A673 (cell line): ENCODE measurements at regions not wholly inside any gene's neighbourhood (a gene's known extent, or its start where the extent isn't known, plus 50 kb on each side); places are given as distances from the start of the nearest gene placed in this dataset.

Experiments
- BruUV-seq: library from RNA; stranded (reverse); fragments of 400-500 nt; replicated peaks from 2 replicates; lab custom pipeline; 2021; lab: Mats Ljungman, UMichigan
- CTCF ChIA-PET: fragments of 300-600 bp; sonication (Branson Sonifier 250); formaldehyde crosslinking; loops from one replicate; lab custom pipeline; 2022; ENCODE audit warnings: antibody characterized with exemption; lab: Charles Lee
- POLR2A ChIA-PET: fragments of 300-600 bp; sonication (Branson Sonifier 250); formaldehyde crosslinking; loops from one replicate; lab custom pipeline; 2022; ENCODE audit warnings: antibody characterized with exemption; ENCODE audit not compliant: low non-redundant PET; lab: Charles Lee
- DNase-seq: peaks from one replicate; pipeline ENCODE4 v3.0.0-alpha.2; 2015; ENCODE audit warnings: low spot score
- H3K27ac ChIP-seq: fragments of 200-600 bp; sonication (generic); 2 replicates; pipeline ENCODE4 v1.5.1; 2016; ENCODE audit warnings: mixed run types, low read depth, mild to moderate bottlenecking, mixed read lengths, antibody characterized with exemption, low read length; ENCODE audit not compliant: poor library complexity, severe bottlenecking
- H3K27me3 ChIP-seq: fragments of 200-600 bp; sonication (generic); replicated peaks from 2 replicates; pipeline ENCODE4 v1.6.1; 2017; ENCODE audit warnings: mixed run types, low read depth, mild to moderate bottlenecking, mixed read lengths, antibody characterized with exemption, low read length; ENCODE audit not compliant: insufficient read depth, poor library complexity
- H3K36me3 ChIP-seq: fragments of 200-600 bp; sonication (generic); 2 replicates; pipeline ENCODE4 v1.6.1; 2016; ENCODE audit warnings: mixed run types, mild to moderate bottlenecking, mixed read lengths, antibody characterized with exemption, low read length; ENCODE audit not compliant: insufficient read depth, poor library complexity, severe bottlenecking
- H3K4me1 ChIP-seq: fragments of 200-600 bp; sonication (generic); 2 replicates; pipeline ENCODE4 v1.6.1; 2017; ENCODE audit warnings: mixed run types, mild to moderate bottlenecking, mixed read lengths, antibody characterized with exemption, low read length; ENCODE audit not compliant: insufficient read depth, poor library complexity, severe bottlenecking
- H3K4me3 ChIP-seq: fragments of 200-600 bp; sonication (generic); 2 replicates; pipeline ENCODE4 v1.5.1; 2016; ENCODE audit warnings: low read depth, mixed run types, mild to moderate bottlenecking, mixed read lengths, low read length; ENCODE audit not compliant: poor library complexity, severe bottlenecking
- H3K9me3 ChIP-seq: fragments of 200-600 bp; sonication (generic); 2 replicates; pipeline ENCODE4 v1.6.1; 2016; ENCODE audit warnings: mixed run types, low read depth, mild to moderate bottlenecking, mixed read lengths, antibody characterized with exemption, low read length; ENCODE audit not compliant: poor library complexity, severe bottlenecking
- CTCF ChIP-seq: fragments of 300-800, 200-600 bp; sonication (generic); conservative IDR thresholded peaks from 2 replicates; pipeline ENCODE4 v1.5.1; 2017; ENCODE audit warnings: low read depth, mild to moderate bottlenecking, antibody characterized with exemption, low read length, moderate library complexity, mixed read lengths
- EZH2 ChIP-seq: fragments of 200-600 bp; sonication (generic); IDR thresholded peaks from 2 replicates; pipeline ENCODE4 v1.6.1; 2017; ENCODE audit warnings: borderline replicate concordance, low read depth, mild to moderate bottlenecking, mixed read lengths, antibody characterized with exemption, low read length; ENCODE audit not compliant: poor library complexity, severe bottlenecking
- intact Hi-C: fragments of 100-400 bp; cut with micrococcal nuclease; formaldehyde crosslinking; loops from one replicate; pipeline ENCODE4 v1.10.0; 2022; ENCODE audit not compliant: unreplicated experiment

- Histone ChIP-seq H3K36me3 (no peaks in the 10 kb centered on the region), H3K4me1 (peaks cover 9% of the 10 kb centered on the region), H3K27me3 (no peaks in the 10 kb centered on the region), H3K4me3 (no peak overlapping the region), H3K9me3 (no peaks in the 10 kb centered on the region), H3K27ac (no peak overlapping the region)
- intact Hi-C loops: no loop called here
- no peak for DNase-seq
- no TSS peak for BruUV-seq
- ChIA-PET CTCF (no interaction called here), POLR2A (no interaction called here)
- no peak for TF ChIP-seq CTCF
- no peak for TF ChIP-seq EZH2
Measured at GRCh38 chr2:2998971-2999370, 378.6 kb downstream of the EIPR1 start.

DNA sequence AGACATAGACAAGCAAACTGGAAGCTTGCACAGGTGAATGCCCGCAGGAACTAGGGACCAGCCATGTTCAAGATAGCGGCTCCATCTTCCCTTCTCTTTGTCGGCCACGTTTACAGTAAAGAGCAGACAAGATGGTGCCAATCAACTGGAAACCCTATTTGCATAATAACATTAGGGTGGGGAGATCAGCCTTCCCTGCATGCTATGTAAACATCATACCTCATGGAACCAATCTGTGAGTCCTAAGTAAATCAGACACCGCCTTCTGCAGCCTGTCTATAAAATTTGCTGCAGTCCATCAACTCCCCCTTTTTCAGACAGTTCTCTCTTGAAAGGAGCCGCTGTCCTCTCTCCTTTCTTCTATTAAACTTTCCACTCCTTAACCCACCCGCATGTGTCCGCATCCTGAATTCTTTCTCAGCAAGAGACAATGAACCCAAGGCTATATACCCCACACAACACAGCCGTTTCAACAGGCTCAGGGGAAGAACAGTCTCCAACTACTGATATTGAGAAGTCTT, 384.4 kb downstream of the EIPR1 start:
- POLR2A ChIA-PET: no interaction called here
- no TSS peak for BruUV-seq
- no peak for DNase-seq

GRCh38 chr2:2992634-2993033, 385.0 kb downstream of the EIPR1 start:
- DNase-seq: no peak
- intact Hi-C loops: no loop called here
- H3K27ac ChIP-seq: no peak overlapping the region
- CTCF ChIA-PET: no interaction called here
- H3K36me3 ChIP-seq: no peaks in the 10 kb centered on the region
- no peak overlapping the region for H3K4me3 ChIP-seq
- no peaks in the 10 kb centered on the region for H3K27me3 ChIP-seq
- POLR2A ChIA-PET: no interaction called here
- no TSS peak for BruUV-seq
- no peaks in the 10 kb centered on the region for H3K4me1 ChIP-seq
- TF ChIP-seq CTCF: no peak
- TF ChIP-seq EZH2: no peak
- no peaks in the 10 kb centered on the region for H3K9me3 ChIP-seq

More for the DNA sequence above, 384.4 kb downstream of the EIPR1 start:
- H3K27me3 ChIP-seq: no peaks in the 10 kb centered on the region
- CTCF ChIA-PET: no interaction called here
- no peak for TF ChIP-seq CTCF
- no peak for TF ChIP-seq EZH2
- no peaks in the 10 kb centered on the region for H3K9me3 ChIP-seq
- H3K4me1 ChIP-seq: no peaks in the 10 kb centered on the region
- no peaks in the 10 kb centered on the region for H3K36me3 ChIP-seq
- no peak overlapping the region for H3K4me3 ChIP-seq
- intact Hi-C loops: no loop called here
- no peak overlapping the region for H3K27ac ChIP-seq
